Hematopoietic multipotent progenitor cell treated with erythropoietin and hydrocortisone succinate and interleukin-3 and kit ligand, for 6 days (in vitro differentiated cells): ENCODE measurements at regions not wholly inside any gene's neighbourhood (a gene's known extent, or its start where the extent isn't known, plus 50 kb on each side); places are given as distances from the start of the nearest gene placed in this dataset.
A peak's percentile ranks its signal among the peaks of the same experiment; 100 is the strongest.
"Not testable (repeated sequence)": the region's sequence is repeated elsewhere in the genome, so short reads cannot be mapped to it uniquely, and the experiment has no call there.

ENCODE experiments used
- DNase-seq: peaks from one replicate; pipeline ENCODE4 v3.0.0-alpha.2; 2015

DNA sequence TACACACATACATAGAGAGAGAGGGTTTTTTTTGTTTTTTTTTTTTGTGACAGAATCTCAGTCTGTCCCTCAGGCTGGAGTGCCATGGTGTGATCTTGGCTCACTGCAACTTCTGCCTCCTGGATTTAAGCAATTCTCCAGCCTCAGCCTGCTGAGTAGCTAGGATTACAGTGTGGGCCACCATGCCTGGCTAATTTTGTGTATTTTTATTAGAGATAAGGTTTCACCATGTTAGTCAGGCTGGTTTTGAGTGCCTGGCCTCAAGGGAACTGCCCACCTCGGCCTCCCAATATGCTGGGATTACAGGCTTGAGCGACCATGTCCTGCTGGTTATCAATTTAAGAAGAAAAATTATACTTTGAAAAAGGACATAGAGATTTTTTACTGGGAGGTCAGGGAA lies 710.6 kb downstream of the SLC6A15 start:
- no peak for DNase-seq

DNA sequence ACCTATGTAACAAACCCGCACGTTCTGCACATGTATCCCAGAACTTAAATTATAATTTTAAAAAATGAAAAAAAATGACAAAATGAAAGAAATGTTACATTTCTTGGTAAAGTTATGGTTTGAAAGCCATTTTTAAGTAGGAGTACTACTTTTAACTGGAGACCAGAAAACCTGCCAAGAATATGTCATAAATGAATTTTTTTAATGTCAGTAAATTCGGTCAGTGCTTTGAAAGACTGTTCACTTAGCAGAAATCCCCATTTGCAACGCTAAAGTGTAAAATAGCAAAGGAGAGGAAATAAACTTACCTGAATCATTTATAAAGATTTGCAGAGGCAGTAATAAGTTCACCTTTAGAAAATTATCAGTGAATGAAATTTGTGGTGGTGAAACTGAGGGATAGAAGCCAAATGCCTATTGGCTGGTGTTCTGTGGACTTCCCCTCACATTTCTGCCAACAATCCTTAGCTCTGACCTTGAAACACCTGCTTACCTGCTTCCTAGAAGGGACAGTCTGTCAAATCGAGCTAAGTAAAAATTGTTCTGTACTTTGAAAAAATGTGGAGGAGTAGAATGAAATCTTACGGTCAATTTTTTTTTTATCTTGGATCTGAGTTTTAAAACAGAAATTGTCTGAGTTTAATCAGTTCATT lies 714.2 kb downstream of the SLC6A15 start:
- no peak for DNase-seq

DNA sequence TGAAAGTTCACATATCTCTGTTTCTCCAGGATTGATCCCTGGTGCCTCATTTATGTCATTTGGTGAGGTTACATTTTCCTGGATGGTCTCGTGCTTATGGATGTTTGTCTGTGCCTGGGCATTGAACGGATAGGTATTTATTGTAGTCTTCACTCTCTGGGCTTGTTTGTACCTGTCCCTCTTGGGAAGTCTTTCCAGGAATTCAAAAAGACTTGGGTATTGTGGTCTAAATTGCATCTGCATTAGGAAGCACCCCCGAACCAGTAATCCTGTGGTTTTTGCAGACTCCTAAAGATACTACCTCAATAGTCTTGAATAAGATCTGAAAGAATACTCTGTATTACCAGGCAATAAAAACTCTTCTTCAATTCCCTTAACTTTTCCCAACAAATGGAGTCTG lies 720.8 kb downstream of the SLC6A15 start:
- no peak for DNase-seq

DNA sequence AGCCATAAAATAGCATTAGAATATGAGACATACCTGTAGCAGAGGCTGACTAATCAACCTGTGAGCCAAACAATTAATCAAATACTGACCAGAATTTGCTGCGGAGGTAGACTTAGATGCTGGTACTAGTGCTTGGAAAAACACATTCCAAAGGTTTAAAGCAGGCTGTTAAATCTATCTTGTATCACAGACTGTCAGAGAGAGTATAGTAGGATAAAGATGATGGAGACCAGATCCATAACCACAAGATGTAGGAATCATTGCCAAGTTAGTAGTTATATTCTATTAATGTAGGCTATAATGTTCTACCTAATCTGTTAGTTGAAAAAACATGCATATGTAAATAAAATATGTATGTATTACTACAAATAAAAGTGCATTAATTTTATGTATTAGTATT lies 726.2 kb downstream of the SLC6A15 start:
- DNase-seq = no peak

GRCh38 chr12:84183576-84183975 lies 729.0 kb downstream of the SLC6A15 start:
- DNase-seq = no peak

DNA sequence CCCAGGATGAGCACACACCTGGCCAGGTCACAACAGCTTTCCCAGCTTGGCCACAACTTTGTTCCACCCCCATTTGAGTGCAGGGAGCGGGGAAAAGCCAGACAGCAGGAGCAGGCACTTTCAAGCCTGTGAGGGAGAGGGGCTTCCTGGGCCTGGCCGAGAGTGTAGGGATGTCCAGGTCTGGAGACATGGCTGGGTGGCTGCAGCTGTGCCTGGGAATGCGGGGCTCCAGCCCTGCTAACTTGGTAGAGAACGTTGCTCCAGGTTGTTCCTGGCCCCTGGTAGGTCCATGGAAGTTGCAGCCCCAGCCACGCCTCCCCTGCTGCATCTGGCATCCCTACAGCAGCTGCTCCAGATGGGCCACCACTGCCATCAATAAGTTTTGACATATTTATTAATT lies 738.5 kb downstream of the SLC6A15 start:
- no peak for DNase-seq

GRCh38 chr12:84172823-84173424 lies 739.7 kb downstream of the SLC6A15 start:
- no peak for DNase-seq

- no peak for DNase-seq
Measured at GRCh38 chr12:84166812-84167211, 745.8 kb downstream of the SLC6A15 start.

DNA sequence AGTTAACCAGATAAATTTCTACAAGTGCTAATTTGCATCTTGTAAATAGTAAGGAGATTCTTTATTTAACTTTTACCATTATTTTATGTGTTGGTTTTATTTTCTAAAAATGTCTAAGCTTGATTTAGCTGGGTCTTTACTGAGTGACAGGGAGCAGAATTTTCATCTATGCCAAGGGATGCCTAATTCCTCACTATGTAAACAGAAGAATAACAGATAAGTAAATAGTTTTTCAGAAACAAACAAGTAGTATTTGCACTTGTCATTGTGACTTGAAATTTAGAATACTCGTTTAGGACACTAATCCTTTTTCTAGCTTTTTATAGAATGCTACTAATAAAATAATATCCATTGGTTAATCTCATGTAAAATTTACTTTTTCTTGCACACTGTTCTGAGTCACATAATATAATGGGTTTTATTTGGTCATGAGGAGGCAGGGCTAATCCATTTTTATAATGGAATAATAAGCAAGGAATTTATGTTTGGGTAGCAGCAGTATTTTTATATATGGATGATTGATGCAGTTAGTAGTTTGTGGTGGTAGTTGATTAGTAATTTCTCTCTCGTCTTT lies 746.5 kb downstream of the SLC6A15 start:
- DNase-seq = no peak

- DNase-seq = no peak
Measured at GRCh38 chr12:84161296-84161695, 751.3 kb downstream of the SLC6A15 start.

- DNase-seq = no peak
Measured at GRCh38 chr12:84159260-84159659, 753.3 kb downstream of the SLC6A15 start.

- DNase-seq = no peak
Measured at GRCh38 chr12:84157170-84157569, 755.4 kb downstream of the SLC6A15 start.

DNA sequence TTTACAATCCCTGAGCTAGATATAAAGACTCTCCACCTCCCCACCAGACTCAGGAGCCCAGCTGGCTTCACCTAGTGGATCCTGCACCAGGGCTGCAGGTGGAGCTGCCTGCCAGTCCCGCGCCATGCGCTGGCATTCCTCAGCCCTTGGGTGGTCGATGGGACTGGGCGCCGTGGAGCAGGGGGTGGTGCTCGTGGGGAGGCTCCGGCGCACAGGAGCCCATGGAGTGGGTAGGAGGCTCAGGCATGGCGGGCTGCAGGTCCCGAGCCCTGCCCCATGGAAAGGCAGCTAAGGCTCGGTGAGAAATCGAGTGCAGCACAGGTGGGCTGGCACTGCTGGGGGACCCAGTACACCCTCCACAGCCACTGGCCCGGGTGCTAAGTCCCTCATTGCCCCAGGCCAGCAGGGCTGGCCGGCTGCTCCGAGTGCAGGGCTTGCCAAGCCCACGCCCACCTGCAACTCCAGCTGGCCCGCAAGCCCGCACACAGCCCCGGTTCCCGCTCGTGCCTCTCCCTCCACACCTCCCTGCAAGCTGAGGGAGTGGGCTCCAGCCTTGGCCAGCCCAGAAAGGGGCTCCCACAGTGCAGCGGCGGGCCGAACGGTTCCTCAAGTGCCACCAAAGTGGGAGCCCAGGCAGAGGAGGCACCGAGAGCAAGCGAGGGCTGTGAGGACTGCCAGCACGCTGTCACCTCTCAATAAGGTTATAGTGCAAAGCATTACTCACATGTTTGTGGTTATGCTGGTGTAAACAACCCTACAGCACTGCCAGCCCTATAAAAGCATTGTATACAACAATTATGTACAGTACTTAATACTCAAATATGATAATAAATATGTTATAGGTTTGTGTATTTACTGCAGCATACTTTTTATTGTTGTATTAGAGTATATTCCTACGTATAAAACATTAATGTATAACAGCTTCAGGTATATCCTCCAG lies 757.3 kb downstream of the SLC6A15 start:
- DNase-seq = not testable (repeated sequence)

- DNase-seq = not testable (repeated sequence)
Measured at GRCh38 chr12:84154439-84154990, 758.1 kb downstream of the SLC6A15 start.

DNA sequence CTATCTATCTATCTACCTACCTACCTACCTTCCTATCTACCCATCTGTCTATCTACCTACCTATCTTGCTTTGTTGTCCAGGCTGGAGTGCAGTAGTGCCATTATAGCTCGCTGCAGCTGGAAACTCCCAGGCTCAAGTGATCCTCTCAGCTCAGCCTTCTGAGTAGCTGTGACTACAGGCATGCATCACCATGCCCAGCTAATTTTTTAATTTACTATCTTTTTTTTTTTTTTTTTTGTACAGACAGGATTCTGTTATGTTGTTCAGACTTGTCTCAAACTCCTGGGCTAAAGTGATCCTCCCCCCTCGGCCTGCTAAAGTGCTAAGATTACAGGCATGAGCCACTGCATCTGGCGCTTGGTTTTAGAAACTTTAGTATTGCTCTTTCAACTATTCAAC lies 762.4 kb downstream of the SLC6A15 start:
- DNase-seq = no peak

- DNase-seq = no peak
Measured at GRCh38 chr12:84148335-84148734, 764.3 kb downstream of the SLC6A15 start.

- DNase-seq = peak; percentile 3
Measured at GRCh38 chr12:84136862-84137367, 775.7 kb downstream of the SLC6A15 start.

- DNase-seq = no peak
Measured at GRCh38 chr12:84135586-84136279, 776.9 kb downstream of the SLC6A15 start.

DNA sequence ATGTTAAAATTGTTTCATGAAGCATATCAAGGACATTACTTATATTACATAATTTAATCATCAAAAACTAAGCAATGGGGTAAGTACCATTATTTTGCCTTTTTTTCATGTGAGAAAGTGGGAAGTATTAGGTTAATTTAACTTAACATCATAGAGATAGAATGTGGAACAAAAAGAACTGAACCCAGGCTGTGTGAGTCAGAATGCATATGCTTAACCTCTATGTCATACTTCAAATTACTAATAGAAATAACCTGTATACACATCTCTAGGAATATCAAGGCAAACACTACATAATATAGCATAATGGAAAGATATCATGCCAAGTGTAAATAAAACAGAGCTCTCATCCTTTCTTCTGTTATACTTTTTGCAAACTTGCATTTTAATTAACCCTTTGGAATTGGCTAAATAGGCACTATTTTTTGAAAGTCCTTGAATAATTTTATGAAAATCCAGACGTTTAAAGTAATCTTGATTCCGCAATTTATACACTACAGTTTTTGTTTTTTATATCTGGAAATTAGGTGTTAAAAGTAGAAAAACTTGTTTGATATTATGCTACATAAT lies 777.7 kb downstream of the SLC6A15 start:
- DNase-seq = no peak

GRCh38 chr12:84131076-84131475 lies 781.5 kb downstream of the SLC6A15 start:
- DNase-seq = no peak

GRCh38 chr12:84128117-84128991 lies 784.2 kb downstream of the SLC6A15 start:
- DNase-seq = no peak
